Activated naive CD8-positive, alpha-beta T cell treated with anti-CD3 and anti-CD28 coated beads, Interleukin-2, amount 50 U/mL, for 24 hours (primary cell): ENCODE measurements at regions not wholly inside any gene's neighbourhood (a gene's known extent, or its start where the extent isn't known, plus 50 kb on each side); places are given as distances from the start of the nearest gene placed in this dataset.

Source experiments
- ATAC-seq: fragments of 150-1000 bp; cut with Tn5 transposase; one replicate; pipeline ENCODE4 v1.10.0; 2021
- DNase-seq: peaks from one replicate; pipeline ENCODE4 v3.0.0; 2021
- H3K27ac Mint-ChIP-seq: one replicate; pipeline ENCODE4 v1.8.0; 2021; ENCODE audit warnings: mild to moderate bottlenecking, mixed read lengths
- H3K27me3 Mint-ChIP-seq: one replicate; pipeline ENCODE4 v1.8.0; 2021; ENCODE audit warnings: mixed read lengths
- H3K36me3 Mint-ChIP-seq: one replicate; pipeline ENCODE4 v1.8.0; 2021; ENCODE audit warnings: low read depth, mixed read lengths
- H3K4me1 Mint-ChIP-seq: one replicate; pipeline ENCODE4 v1.8.0; 2021; ENCODE audit warnings: mixed read lengths
- H3K4me3 Mint-ChIP-seq: one replicate; pipeline ENCODE4 v1.8.0; 2021; ENCODE audit warnings: mild to moderate bottlenecking, moderate library complexity, mixed read lengths
- H3K9me3 Mint-ChIP-seq: one replicate; pipeline ENCODE4 v1.8.0; 2021; ENCODE audit warnings: mixed read lengths

DNA sequence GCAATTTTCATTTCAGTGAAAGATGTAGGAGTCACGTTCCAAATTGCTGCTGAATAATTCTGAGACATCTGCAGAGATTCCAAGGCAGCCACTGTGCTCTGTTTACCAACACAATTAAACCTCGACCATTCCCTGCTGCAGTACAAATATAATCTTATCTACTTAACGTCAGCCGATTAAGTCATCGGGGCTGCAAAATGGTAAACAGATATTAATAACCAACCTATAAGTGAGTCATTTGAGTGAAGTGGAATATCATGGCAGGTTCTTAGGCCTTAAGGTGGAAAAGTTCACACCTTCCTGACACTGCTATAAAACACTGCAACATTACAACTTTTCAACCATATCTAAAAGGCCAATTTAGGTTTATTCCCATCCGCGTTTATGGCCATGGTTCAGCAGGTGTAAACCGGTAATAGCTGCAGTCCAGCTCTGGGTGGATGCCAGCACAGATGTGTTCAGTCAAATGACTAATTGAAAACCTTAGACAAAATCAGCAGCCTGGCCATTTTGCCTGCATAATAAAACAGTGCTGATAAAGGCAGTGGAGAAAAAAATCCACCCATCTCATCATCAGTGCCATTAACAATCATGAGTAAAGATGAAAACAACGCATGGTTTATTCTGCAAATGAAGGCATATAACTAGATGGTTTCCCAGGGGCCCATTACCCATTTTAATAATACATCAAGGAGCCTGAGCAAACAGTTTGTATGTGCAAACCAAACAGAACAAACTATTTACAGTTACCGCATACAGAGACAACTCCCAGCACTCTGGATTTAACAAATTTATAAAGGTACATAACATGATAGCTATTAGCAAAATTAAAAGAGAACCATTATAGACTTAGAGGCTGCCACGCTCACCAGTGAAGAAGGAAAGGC lies 202.9 kb upstream of the IRX3 start:
- no peaks in the 10 kb centered on the region for H3K4me1 Mint-ChIP-seq
- no peak overlapping the region for H3K27ac Mint-ChIP-seq
- peaks cover 1% of the 10 kb centered on the region for H3K27me3 Mint-ChIP-seq
- DNase-seq (no peak), ATAC-seq (no peak)
- H3K36me3 Mint-ChIP-seq = no peaks in the 10 kb centered on the region
- H3K9me3 Mint-ChIP-seq = no peaks in the 10 kb centered on the region
- H3K4me3 Mint-ChIP-seq = no peak overlapping the region

GRCh38 chr16:54488729-54489128 lies 202.1 kb upstream of the IRX3 start:
- Mint-ChIP-seq H3K27me3 (peaks cover 1% of the 10 kb centered on the region), H3K27ac (no peak overlapping the region), H3K4me3 (no peak overlapping the region), H3K4me1 (no peaks in the 10 kb centered on the region), H3K9me3 (no peaks in the 10 kb centered on the region), H3K36me3 (no peaks in the 10 kb centered on the region)
- ATAC-seq (no peak), DNase-seq (no peak)

DNA sequence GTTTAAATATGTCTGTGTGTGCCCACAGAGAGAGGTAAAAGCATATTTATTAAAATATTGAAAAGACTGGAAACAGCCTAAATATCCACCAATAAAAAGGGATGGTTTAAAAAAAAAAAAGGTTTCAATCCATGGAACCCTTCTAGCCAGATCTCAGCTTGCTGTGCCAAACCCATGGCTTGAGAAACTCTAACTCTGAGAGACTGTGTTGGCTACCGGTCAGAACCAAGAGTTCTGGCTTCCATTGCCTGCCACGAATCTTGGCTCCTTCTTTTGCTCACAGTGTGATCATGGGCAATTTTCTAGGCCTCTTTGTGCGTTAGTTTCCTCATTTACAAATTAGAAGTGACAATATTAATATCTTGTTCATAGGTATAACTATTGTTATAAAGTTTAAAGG lies 201.3 kb upstream of the IRX3 start:
- Mint-ChIP-seq H3K27ac (no peak overlapping the region), H3K27me3 (peaks cover 1% of the 10 kb centered on the region), H3K9me3 (no peaks in the 10 kb centered on the region), H3K36me3 (no peaks in the 10 kb centered on the region), H3K4me3 (no peak overlapping the region), H3K4me1 (no peaks in the 10 kb centered on the region)
- no peak for DNase-seq
- ATAC-seq = no peak

- H3K36me3 Mint-ChIP-seq = no peaks in the 10 kb centered on the region
Observed at GRCh38 chr16:54484700-54485099, 198.1 kb upstream of the IRX3 start.

DNA sequence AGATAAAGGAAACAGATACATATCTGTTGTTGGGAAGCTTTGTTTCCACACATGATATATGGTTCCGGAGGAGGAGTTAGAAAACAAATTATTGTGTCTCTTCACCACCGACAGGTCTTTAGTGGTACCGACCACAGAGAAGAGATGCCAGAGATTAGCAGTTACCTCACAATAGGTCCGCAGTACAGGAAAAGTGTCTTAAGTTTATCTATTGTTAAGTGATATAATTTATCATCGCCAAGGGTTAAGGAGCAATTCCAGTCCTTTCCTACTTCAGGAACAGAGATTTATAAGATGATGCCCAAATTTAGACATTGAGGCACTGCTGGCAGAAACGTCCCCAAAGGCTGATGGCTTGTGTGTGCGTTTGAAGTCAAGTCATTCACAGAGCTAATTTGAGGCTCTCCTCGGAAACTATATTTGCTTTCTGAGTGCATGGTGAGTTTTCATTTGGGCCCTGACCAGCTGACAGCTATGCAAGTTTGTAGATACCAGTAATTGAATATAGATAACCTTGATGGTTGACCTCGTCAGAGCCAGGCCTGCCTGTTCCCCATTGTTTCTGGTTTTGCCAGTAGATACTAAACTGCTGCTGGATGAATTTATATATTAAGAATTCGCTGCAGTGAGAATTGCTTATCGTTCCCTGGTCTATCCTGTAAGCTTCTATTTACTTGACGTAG lies 196.4 kb upstream of the IRX3 start:
- no peak for DNase-seq
- H3K36me3 Mint-ChIP-seq = no peaks in the 10 kb centered on the region
- ATAC-seq = no peak
- peaks cover 4% of the 10 kb centered on the region for H3K9me3 Mint-ChIP-seq
- no peak overlapping the region for H3K4me3 Mint-ChIP-seq
- H3K4me1 Mint-ChIP-seq = no peaks in the 10 kb centered on the region
- H3K27ac Mint-ChIP-seq = no peak overlapping the region
- H3K27me3 Mint-ChIP-seq = peaks cover 6% of the 10 kb centered on the region

More at GRCh38 chr16:54484700-54485099, 198.1 kb upstream of the IRX3 start:
- Mint-ChIP-seq H3K4me1 (no peaks in the 10 kb centered on the region), H3K9me3 (no peaks in the 10 kb centered on the region), H3K27me3 (peaks cover 6% of the 10 kb centered on the region), H3K4me3 (no peak overlapping the region), H3K27ac (no peak overlapping the region)
- ATAC-seq (no peak), DNase-seq (no peak)

DNA sequence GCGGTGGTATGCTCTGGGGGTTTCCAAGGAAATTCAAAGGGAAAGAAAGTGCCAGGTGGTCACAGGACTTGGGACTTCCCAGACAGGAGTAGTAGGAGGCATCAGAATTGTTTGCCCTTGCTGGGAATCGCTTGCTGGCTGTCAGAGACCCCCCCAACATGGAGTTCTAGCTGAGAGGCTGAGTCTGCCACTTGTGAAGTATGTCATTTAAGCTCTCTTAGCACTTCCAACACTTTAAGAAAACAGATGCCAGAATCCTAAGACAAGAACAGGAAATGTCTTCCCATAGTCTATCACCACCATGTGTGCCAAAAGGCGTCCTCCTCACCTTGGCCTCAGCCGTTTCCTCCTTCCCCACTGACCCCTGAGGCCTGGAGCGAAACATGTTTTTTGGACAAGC lies 193.8 kb upstream of the IRX3 start:
- ATAC-seq (no peak), DNase-seq (no peak)
- no peaks in the 10 kb centered on the region for H3K4me1 Mint-ChIP-seq
- no peak overlapping the region for H3K4me3 Mint-ChIP-seq
- H3K27ac Mint-ChIP-seq = no peak overlapping the region
- H3K36me3 Mint-ChIP-seq = no peaks in the 10 kb centered on the region
- H3K27me3 Mint-ChIP-seq = peaks cover 6% of the 10 kb centered on the region
- peaks cover 11% of the 10 kb centered on the region for H3K9me3 Mint-ChIP-seq

GRCh38 chr16:54479546-54479945 lies 193.0 kb upstream of the IRX3 start:
- H3K4me1 Mint-ChIP-seq = no peaks in the 10 kb centered on the region

GRCh38 chr16:54477714-54478113 lies 191.1 kb upstream of the IRX3 start:
- DNase-seq (no peak), ATAC-seq (no peak)
- no peaks in the 10 kb centered on the region for H3K4me1 Mint-ChIP-seq
- H3K27me3 Mint-ChIP-seq = peaks cover 6% of the 10 kb centered on the region
- H3K27ac Mint-ChIP-seq = no peak overlapping the region
- no peak overlapping the region for H3K4me3 Mint-ChIP-seq
- peaks cover 11% of the 10 kb centered on the region for H3K9me3 Mint-ChIP-seq
- H3K36me3 Mint-ChIP-seq = no peaks in the 10 kb centered on the region

More at GRCh38 chr16:54479546-54479945, 193.0 kb upstream of the IRX3 start:
- no peak overlapping the region for H3K4me3 Mint-ChIP-seq
- H3K36me3 Mint-ChIP-seq = no peaks in the 10 kb centered on the region
- peaks cover 11% of the 10 kb centered on the region for H3K9me3 Mint-ChIP-seq
- ATAC-seq = no peak
- H3K27ac Mint-ChIP-seq = no peak overlapping the region
- no peak for DNase-seq
- peaks cover 6% of the 10 kb centered on the region for H3K27me3 Mint-ChIP-seq

DNA sequence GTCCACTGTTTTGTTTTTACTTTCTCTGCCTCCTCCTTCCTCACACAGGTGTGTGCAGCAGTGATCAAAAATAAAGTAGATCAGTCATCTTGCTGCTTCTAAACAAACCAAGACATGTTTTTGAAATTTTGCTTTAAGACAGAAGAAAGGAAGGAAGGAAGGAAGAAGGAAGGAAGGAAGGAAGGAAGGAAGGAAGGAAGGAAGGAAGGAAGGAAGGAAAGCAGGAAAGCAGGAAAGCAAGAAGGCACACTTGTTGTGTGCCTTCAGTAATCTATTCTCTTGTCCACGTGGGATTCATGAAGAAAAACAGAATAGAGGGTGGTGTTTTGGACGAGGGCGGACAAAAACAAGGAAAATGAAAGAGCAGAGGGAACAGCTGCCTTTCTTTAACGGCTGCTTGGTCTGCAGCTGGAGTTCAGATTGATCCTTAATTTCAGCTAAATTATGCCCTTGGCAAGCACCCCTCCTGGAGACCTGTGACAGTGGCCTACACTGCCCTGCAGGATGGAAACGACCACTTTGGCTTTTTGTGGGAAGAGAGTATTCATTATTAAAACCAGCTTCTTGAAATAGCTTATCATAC lies 188.5 kb upstream of the IRX3 start:
- H3K4me3 Mint-ChIP-seq = no peak overlapping the region
- H3K36me3 Mint-ChIP-seq = no peaks in the 10 kb centered on the region
- no peak overlapping the region for H3K27ac Mint-ChIP-seq
- peaks cover 11% of the 10 kb centered on the region for H3K9me3 Mint-ChIP-seq
- DNase-seq = no peak
- H3K27me3 Mint-ChIP-seq = no peaks in the 10 kb centered on the region
- ATAC-seq = no peak
- H3K4me1 Mint-ChIP-seq = no peaks in the 10 kb centered on the region

GRCh38 chr16:54473226-54473993 lies 186.8 kb upstream of the IRX3 start:
- no peak for DNase-seq

GRCh38 chr16:54467398-54467797 lies 180.8 kb upstream of the IRX3 start:
- no peaks in the 10 kb centered on the region for H3K4me1 Mint-ChIP-seq
- no peak for DNase-seq
- no peak for ATAC-seq
- peaks cover 15% of the 10 kb centered on the region for H3K9me3 Mint-ChIP-seq
- H3K27me3 Mint-ChIP-seq = no peaks in the 10 kb centered on the region
- H3K36me3 Mint-ChIP-seq = no peaks in the 10 kb centered on the region
- no peak overlapping the region for H3K27ac Mint-ChIP-seq
- H3K4me3 Mint-ChIP-seq = no peak overlapping the region

More at GRCh38 chr16:54473226-54473993, 186.8 kb upstream of the IRX3 start:
- H3K27me3 Mint-ChIP-seq = no peaks in the 10 kb centered on the region
- ATAC-seq = no peak
- H3K36me3 Mint-ChIP-seq = no peaks in the 10 kb centered on the region
- no peak overlapping the region for H3K4me3 Mint-ChIP-seq
- peaks cover 7% of the 10 kb centered on the region for H3K9me3 Mint-ChIP-seq
- no peaks in the 10 kb centered on the region for H3K4me1 Mint-ChIP-seq
- no peak overlapping the region for H3K27ac Mint-ChIP-seq

DNA sequence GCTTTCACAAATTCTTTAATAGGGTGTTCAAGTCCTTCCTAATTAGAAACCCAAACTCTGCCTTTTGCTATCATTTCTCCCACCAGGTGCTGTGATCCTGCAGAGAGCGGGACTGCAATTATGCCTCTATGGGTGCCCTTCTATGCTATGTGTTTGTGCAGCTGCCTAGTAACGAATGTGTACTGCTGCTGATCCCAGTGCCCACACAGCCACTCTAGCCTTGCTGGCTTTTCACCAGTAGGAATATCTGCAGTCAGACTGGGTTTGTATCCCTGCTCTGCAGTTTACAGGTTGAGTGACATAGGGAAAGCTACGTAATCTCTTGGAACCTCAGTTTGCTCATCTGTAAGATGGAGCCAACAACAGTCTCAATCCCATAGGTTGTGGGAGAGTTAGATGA lies 179.6 kb upstream of the IRX3 start:
- Mint-ChIP-seq H3K27ac (no peak overlapping the region), H3K27me3 (no peaks in the 10 kb centered on the region), H3K4me1 (no peaks in the 10 kb centered on the region), H3K9me3 (peaks cover 15% of the 10 kb centered on the region), H3K4me3 (no peak overlapping the region), H3K36me3 (no peaks in the 10 kb centered on the region)
- ATAC-seq (no peak), DNase-seq (no peak)

DNA sequence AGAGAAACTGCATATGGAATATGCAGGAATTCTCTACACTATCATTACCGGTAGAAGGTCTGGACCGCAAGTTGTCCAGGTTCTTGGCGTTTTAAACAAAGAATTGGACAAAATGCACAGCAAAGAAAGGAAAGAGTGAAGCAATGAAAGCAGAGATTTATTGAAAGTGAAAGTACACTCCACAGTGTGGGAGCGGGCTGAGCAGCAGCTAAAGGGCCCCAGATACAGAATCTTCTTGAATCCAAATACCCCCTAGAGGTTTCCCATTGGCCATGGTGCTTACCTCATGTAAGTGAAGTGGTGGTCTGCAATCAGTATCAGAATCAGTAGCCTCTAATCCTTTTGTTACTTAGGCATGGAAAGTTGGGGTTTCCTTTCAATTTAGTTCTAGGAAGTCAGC lies 178.5 kb upstream of the IRX3 start:
- ATAC-seq (no peak), DNase-seq (no peak)
- H3K9me3 Mint-ChIP-seq = peaks cover 15% of the 10 kb centered on the region
- H3K4me3 Mint-ChIP-seq = no peak overlapping the region
- H3K27me3 Mint-ChIP-seq = peaks cover 2% of the 10 kb centered on the region
- H3K27ac Mint-ChIP-seq = no peak overlapping the region
- H3K4me1 Mint-ChIP-seq = no peaks in the 10 kb centered on the region
- no peaks in the 10 kb centered on the region for H3K36me3 Mint-ChIP-seq

DNA sequence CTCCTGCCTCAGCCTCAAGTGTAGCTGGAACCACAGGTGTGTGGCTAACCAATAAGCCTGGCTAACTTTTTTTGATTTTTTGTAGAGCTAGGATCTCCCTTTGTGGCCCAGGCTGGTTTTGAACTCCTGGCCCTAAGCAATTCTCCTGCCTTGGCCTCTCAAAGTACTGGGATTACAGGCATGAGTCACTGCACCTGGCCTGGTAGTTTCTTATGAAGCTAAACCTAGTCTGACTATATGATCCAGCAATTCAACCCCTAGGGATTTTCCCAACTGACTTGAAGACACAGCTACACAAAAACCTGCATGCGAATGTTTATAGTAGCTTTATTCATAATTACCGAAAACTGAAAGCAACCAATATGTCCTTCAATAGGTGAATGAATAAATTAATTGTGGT lies 176.2 kb upstream of the IRX3 start:
- Mint-ChIP-seq H3K4me3 (no peak overlapping the region), H3K9me3 (peaks cover 15% of the 10 kb centered on the region), H3K4me1 (no peaks in the 10 kb centered on the region), H3K27me3 (peaks cover 2% of the 10 kb centered on the region), H3K27ac (no peak overlapping the region), H3K36me3 (no peaks in the 10 kb centered on the region)
- no peak for ATAC-seq
- DNase-seq = no peak
